ENCODE measurements at regions not wholly inside any gene's neighbourhood (a gene's known extent, or its start where the extent isn't known, plus 50 kb on each side); places are given as distances from the start of the nearest gene placed in this dataset.

DNA sequence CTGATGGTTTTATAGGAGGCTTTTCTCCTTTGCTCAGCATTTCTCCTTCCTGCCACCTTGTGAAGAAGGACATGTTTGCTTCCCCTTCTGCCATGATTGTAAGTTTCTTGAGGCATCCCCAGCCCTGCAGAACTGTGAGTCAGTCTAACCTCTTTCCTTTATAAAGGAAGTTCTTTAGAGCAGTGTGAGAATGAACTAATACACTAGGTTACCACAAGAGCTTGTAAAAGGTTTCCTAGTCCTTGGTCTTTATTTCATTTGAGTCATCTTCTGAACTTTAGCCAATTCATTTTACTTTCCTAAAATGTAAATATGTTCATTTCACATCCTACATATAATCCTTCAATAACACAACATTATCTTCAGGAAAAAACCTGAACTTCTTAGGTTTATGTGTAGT, 365.3 kb downstream of the HHIPL2 start:
- Histone ChIP-seq H4K91ac (ENCODE audit: insufficient read length, low read depth, low read length) (no peak overlapping the region), H3K27ac (ENCODE audit: insufficient read length, low read depth, low read length) (no peak overlapping the region), H3K23me2 (ENCODE audit: insufficient read length, low read depth, low read length, poor library complexity, severe bottlenecking) (no peaks in the 10 kb centered on the region), H3K9me3 (ENCODE audit: control insufficient read depth, low read depth, low read length) (no peaks in the 10 kb centered on the region), H4K8ac (replicated peaks; ENCODE audit: insufficient read length, low read depth, low read length) (no peak overlapping the region), H2BK120ac (ENCODE audit: low read depth, low read length, poor library complexity, severe bottlenecking) (no peak overlapping the region), H2AK5ac (ENCODE audit: insufficient read length, low read length) (no peak overlapping the region), H3K23ac (ENCODE audit: insufficient read length, low read depth, low read length) (no peak overlapping the region), H2BK12ac (ENCODE audit: insufficient read length, low read depth, low read length) (no peak overlapping the region), H3K4ac (ENCODE audit: low read depth, low read length) (no peak overlapping the region), H3K18ac (ENCODE audit: insufficient read length, low read depth, low read length) (no peak overlapping the region), H3K4me1 (ENCODE audit: insufficient read depth, low read length) (no peaks in the 10 kb centered on the region), H4K5ac (ENCODE audit: insufficient read length, low read depth, low read length) (no peak overlapping the region), H3K79me2 (ENCODE audit: insufficient read depth, low read length) (no peaks in the 10 kb centered on the region), H3K27me3 (ENCODE audit: insufficient read depth, low read length) (no peaks in the 10 kb centered on the region), H2BK15ac (ENCODE audit: low read depth, low read length) (no peak overlapping the region), H3K56ac (ENCODE audit: insufficient read length, low read depth, low read length) (no peak overlapping the region), H3T11ph (ENCODE audit: low read length) (no peak overlapping the region), H3K9ac (ENCODE audit: extremely low read depth, insufficient read length, low read length) (no peak overlapping the region), H4K20me1 (ENCODE audit: control insufficient read depth, insufficient read depth, insufficient read length) (no peaks in the 10 kb centered on the region), H2BK20ac (ENCODE audit: low read depth, low read length, poor library complexity, severe bottlenecking) (no peak overlapping the region), H3K14ac (ENCODE audit: insufficient read depth, low read length) (no peak overlapping the region), H3K4me2 (ENCODE audit: insufficient read depth, insufficient read length, low read length) (no peak overlapping the region), H2BK5ac (ENCODE audit: insufficient read length, low read length) (no peak overlapping the region), H2AFZ (ENCODE audit: low read length) (no peak overlapping the region), H3K79me1 (ENCODE audit: insufficient read depth, low read depth, low read length, poor library complexity, severe bottlenecking) (no peaks in the 10 kb centered on the region)
- Mint-ChIP-seq H3K4me3 (no peak overlapping the region), H3K36me3 (ENCODE audit: insufficient read depth in 1 of 3, low read depth in 3 of 3) (no peaks in the 10 kb centered on the region), H3K4me1 (peaks cover 0 to 2% of the 10 kb centered on the region in 2 experiments; a peak in 2 of 4 replicates), H3K27me3 (ENCODE audit: low read depth) (no peaks in the 10 kb centered on the region), H3K9me3 (peaks cover 0 to 3% of the 10 kb centered on the region in 2 experiments; a peak in 2 of 5 replicates), H3K27ac (no peak overlapping the region)
- DNase-seq = no peak
- TF ChIP-seq CTCF (conservative IDR thresholded peaks at IDR 0.05) = no peak
